ENCODE measurements at regions not wholly inside any gene's neighbourhood (a gene's known extent, or its start where the extent isn't known, plus 50 kb on each side); places are given as distances from the start of the nearest gene placed in this dataset.

DNA sequence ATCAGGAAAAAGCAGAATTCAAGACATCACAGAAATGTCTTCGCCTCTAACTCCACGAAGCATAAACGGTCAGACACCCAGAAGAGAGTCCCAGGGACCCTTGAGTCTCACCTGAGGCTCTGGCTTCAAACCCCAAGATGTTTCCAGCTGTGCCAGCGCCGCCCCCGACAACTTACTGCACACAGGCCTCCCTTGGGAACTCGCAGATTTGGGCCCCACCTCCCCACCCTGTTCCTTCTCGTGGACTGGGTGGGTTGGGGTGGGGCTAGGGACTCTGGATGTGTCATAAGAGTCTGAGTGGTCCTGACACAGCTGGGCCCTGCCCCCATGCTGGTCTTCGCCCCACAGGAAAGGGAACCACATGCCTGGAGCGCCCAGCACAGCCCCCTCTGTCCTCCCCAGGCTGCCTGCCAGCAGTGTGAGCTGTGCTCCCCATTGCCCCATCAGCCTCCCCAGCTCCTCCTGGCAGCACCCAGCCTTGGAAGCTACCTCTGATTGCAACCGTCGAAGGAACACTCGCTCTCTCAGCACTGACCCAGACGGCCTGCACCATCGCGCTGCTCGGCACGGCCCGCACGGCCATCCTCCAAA, 147.5 kb downstream of the CRYBB2 start:
- DNase-seq (ENCODE audit: low read depth) = no peak

DNA sequence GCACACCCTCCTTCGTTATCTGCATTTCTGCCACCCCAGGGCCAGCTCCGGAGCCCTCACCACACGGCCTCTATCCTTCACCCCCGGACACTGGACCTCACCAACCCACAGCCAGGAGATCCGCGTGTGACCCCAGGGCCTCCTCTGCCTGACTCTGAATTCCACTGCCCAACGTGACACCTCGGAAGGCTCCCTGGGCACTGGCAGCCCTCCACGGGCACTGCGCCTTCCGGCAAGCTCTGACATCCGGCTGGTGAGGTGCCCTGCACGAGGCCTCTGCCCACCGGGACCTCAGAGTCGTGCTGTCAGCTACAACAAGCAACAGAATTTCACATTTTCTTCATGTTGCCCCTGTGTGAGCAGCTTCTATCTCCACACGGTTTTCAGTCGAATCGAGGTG, 148.3 kb downstream of the CRYBB2 start:
- no peak for DNase-seq (ENCODE audit: low read depth)

DNA sequence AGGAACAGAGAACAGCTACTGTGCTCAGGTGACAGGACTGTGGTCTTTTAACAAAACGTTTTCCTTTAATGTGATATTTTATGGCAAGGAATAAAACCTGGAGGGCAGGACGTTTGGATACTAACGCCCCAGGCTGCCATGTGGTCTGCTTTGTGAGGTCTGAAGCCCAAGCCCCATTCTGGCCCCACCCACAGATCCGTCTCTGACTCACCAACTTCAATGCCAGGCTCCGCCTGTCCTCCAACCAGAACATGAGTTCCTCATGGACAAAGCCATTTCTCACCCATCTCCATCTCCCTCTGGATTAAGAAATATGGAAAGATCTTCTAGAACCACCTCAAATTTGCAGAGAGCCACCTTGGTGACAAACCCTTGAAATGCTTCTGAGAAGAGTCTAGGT, 148.8 kb downstream of the CRYBB2 start:
- peak; percentile 38 for DNase-seq (ENCODE audit: low read depth)

DNA sequence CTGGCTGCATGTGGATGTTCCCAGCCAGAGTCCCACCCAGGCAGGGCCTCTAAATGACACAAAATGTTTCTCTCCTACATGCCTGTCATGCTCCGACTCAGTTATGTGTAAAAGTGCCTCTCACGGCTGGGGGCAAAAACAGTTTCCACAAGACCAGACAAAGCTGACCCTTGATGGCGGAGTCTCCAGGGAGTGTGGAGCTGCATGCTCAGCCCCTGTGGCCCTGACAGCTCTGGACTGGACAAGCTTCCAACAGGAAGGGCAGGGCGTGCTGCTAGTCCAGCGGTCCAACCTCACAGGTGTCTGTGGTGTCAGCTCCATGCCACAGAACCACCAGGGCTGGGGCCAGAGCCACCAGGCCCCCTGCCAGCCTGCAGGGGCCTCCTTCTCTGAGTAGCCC, 149.6 kb downstream of the CRYBB2 start:
- DNase-seq (ENCODE audit: low read depth) = no peak

DNA sequence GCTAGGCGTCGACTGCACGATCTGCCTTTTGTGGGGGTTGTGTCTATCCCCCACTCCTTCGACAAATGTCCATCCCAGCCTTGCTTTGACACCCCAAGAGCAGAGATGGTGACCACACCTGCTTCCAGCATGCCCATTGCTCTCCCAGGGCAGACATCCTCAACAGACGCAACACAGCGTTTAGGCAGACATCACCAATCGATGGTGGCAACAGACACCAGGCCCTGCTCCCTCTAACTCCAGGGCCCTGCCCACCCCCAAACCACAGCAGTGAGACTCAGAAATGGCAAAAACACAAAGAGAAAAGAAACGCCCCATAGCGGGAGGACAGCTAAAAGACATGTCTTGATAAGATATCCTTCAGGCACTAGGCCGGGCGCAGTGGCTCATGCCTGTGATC, 150.9 kb downstream of the CRYBB2 start:
- no peak for DNase-seq (ENCODE audit: low read depth)

DNA sequence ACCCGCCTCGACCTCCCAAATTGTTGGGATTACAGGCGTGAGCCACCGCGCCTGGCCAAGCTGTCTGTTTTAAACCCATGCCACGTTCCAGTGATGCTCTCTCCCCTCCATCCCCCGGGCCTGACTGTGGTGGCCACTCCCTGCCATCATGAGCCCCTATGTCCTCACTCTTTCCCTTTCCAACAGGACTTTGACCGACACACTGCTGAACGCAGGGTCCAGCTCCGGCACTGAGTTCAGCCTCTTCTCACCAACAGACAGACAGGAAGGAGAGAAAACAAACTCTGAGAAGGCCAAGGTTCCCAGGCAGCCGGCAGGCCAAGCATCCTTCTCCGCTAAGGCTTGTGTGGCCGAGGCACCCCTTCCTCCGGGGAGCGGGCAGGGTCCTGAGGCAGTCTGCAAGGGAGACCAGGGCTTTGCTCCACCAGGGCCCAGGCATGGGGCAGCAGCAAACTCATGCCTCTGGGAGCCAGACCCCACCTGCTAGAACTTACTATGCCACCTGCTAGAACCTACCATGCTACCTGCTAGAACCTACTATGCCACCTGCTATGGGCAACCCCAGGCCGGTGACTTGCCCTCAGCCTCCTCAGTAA, 152.7 kb downstream of the CRYBB2 start:
- DNase-seq (ENCODE audit: low read depth) = no peak

DNA sequence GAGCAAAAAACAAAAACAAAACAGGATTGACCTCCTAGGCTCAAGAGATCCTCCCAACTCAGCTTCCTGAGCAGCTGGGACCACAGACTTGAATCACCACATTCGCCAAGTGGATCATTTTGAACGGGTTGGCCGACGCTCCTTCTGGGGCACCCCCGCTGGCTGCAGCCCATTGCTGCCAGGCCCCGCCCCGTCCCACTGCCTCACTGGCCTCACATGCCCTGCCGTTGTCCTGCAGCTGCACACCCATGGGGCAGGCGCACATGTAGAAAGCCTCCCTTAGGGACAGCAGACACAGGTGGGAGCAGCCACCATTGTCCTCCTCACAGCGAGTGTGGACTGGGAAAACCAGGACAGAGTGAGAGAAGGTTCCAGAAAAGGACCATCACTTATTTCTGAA, 154.5 kb downstream of the CRYBB2 start:
- DNase-seq (ENCODE audit: low read depth) = no peak

DNA sequence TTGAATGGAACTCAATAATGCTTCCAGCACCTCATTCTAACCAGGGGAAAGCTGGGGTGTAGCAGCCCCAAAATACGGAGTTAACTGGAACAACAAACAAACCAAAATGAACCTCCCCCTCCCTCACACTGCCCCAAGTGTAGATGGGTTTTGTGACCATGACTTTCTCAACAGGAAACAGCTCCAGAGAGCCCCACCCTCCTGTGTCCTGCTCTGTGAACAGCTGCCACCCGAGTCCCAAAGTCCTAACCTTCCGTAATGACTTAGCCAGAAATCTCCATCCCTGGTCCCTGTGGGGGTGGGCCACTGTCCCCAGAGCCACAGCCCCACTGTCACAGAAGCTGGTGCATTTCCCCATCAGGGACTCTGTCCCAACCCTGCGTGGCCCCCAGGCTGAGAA, 155.4 kb downstream of the CRYBB2 start:
- DNase-seq (ENCODE audit: low read depth) = no peak

DNA sequence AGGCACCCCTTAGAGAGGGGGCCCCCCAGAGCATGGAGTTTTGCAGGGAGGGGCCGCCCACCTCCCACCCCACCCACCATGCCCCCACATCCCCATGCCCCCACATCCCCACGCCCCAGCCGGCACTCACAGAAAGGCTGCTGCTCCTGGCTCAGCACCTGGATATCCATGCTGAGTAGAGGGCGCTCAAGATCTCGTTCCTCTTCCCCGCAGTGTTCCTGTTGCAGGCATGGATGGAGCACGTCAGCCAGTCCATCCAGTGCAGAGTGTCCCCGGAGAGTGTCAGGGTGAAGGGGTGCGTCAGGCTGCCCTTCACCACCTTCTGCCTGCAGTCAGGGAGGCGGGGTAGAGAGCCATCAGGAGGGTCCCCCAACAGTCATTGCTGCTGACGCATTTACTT, 156.2 kb downstream of the CRYBB2 start:
- DNase-seq (ENCODE audit: low read depth) = no peak

DNA sequence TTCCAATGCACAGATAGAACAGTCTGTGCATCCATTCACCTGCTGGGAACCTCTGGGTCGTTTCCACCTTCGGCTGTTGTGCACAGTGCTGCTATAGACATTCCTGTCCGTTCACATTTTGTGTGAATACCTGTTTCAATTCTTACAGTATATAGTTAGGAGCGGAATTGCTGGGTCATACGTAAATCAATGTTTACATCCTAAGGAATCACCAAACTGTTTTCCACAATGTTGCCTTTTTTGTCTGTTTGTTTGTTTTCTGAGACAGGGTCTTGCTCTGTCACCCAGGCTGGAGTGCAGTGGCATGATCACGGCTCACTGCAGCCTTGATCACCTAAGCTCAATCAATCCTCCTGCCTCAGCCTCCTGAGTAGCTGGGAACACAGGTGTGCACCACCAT, 158.3 kb downstream of the CRYBB2 start:
- DNase-seq (ENCODE audit: low read depth) = no peak

DNA sequence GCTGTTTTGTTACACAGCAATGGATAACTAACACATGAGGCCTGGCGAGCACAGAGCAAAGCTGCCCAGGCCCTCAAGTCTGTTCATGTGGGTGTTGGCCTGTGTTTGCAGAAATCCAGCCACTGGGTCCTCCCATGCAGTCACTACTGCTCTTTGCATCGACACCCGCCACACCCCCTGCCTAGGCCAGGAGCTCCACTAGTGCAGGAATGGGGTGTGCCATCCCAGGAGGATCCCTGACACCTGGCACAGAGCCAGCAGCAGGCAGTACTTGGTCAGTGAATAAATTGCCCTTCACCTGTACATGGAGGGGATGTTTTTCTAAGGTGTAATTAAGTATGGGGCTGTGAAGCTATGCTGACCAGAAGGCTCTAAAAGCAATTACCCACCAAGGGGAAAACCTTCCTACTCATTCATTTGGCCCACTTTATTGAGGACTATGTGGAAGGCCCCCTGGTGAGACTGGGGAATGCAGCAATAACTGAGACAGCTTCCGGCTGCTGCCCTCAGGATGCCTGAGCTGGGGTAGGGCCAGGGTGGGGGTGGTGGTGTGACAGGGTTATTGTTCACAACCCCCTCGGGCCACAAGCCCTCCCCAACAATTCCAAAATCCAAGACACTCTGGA, 160.8 kb downstream of the CRYBB2 start:
- no peak for DNase-seq (ENCODE audit: low read depth)

DNA sequence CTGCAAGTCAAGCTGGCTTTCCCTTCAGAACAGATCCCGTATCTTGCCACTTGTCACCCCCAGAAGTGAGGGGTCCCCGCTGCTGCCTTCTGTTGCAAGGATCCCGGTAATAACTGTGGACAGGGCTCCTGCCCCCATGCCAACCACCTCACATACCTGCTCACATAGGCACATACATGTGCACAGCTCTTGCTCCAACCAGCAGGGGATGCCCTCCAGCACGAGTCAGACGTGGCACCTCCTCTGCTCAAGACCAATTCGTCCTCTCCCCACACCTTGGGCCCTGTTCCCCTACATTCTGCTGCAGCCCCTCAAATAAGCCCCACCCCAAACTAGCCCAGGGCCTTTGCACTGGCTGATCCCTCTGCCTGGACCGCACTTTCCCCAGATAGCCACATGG, 163.3 kb downstream of the CRYBB2 start:
- no peak for DNase-seq (ENCODE audit: low read depth)

DNA sequence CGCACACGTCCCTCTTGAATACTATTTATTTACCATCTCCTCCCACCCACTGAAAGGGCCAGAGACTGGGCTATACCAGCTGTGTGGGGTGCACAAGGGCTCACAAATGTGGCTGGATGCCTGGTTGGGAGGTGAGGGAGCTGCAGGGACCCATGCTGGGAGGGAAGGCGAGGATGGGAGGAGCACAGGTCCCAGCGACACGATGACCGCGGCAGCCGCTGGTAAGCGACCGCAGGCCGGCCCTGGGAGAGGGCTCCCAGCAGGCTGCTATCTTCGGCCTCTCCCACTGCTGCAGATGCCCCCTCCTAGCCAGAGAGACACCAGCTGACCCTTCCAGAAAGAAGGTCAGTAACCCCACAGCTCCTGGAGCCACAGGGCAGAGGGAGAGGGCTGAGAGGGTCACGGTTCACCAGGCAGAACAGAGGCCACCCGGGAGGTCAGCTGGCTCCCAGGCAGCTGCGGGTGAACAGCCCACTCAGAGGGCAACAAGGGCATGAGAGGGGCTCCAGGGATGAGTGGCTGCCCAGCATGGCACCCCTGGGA, 163.9 kb downstream of the CRYBB2 start:
- no peak for DNase-seq (ENCODE audit: low read depth)

DNA sequence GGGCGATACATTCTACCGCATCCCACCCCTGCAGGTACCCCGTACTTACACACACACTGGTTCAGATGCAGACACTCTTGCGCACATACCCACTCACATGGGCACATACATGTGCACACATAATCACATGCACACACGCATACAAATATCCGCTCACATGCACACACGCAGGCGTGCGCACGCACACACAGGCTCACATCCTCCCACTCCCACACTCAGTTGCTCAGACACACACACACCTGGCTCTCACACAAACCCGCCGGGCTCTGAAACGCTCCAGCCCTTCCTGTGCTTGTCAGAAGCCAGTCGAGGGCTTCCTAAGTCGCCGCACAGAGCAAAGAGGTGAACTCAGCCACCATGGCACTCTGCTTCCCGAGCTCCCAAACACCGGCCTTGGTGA, 164.5 kb downstream of the CRYBB2 start:
- DNase-seq (ENCODE audit: low read depth) = no peak

DNA sequence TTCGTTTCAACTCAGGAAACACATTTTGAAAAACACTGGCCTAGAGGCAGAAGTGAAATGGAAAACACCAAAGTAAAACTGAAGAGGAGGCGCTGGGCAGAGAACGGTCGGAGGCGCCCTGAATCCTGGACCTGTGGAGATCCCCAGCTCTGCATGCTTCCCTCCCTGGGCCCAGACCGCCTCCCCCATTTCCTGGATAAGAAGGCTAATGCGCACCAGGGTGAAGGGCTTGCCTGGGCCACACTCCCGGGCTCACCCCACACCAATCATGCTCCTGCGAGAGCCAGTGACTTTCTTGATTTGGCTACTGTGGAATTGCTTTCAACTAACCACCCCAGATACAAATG, 167.1 kb downstream of the CRYBB2 start:
- DNase-seq (ENCODE audit: low read depth) = no peak

DNA sequence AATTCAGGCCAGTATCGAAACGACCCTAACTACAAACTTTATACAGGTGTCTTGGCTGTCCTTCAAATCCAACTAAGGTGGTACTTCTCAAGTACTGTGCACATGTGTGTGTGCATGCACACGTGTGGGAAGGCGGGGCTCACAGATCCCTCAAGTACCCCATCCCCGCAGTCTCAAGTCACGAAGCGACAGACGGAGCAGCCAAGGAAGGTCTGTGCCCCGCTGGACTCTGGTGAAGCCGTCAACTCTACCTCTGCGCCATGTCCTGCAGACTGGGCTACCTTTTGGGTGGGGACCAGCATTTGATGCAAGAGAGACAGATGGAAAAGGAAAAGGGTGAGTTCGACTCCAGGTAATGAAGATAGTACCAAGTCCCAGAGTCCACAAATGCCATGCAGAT, 169.0 kb downstream of the CRYBB2 start:
- DNase-seq (ENCODE audit: low read depth) = no peak

DNA sequence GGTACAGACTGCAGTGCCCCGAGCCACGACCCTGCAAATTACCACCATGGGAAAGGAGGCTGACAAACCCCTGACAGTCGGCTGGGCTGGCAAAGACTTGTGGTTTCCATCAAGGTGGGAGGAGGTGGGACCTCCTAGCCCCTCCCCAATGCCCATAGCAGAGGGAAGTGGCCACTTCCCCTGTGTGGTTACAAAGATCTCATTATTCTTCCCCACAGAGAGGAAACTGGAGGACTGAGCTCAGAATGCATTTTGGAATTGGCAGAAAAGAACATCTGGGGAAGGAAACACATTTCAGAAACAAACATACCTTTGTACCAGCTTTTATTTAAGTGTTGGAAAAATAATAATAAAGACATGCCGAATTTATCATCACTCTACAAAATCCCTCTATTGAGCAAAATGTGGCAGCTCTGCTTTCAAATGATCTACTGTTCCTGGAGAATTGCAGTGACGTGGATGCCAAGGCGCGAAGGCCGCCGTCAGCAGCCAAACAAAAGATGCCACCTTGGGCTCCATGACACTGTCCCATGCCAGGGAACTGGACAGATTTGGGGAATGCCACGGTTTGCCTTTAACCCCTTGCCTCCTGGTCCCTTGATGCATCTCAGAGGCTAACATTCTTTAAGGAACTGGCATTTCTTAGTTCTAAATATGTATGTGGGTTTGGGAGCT, 169.6 kb downstream of the CRYBB2 start:
- DNase-seq (ENCODE audit: low read depth) = no peak

DNA sequence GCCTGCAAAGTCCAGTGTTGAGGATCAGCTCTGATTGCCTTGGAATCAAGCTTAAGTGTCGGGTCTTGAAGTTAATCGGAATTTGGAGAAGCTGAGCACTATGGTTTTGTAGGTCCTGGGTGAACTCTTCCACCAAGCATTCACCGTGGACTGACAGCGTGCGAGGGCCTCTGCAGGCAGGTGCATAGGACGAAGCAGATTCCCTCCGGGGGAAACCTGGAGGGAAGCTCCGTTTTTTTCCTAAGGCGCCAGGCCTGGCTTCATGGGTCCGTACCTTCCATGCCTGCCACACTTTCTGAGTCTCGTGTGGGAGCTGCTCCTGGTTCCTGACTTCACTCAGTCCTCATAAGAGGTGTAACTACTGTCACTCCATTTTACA, 170.1 kb downstream of the CRYBB2 start:
- DNase-seq (ENCODE audit: low read depth) = no peak

DNA sequence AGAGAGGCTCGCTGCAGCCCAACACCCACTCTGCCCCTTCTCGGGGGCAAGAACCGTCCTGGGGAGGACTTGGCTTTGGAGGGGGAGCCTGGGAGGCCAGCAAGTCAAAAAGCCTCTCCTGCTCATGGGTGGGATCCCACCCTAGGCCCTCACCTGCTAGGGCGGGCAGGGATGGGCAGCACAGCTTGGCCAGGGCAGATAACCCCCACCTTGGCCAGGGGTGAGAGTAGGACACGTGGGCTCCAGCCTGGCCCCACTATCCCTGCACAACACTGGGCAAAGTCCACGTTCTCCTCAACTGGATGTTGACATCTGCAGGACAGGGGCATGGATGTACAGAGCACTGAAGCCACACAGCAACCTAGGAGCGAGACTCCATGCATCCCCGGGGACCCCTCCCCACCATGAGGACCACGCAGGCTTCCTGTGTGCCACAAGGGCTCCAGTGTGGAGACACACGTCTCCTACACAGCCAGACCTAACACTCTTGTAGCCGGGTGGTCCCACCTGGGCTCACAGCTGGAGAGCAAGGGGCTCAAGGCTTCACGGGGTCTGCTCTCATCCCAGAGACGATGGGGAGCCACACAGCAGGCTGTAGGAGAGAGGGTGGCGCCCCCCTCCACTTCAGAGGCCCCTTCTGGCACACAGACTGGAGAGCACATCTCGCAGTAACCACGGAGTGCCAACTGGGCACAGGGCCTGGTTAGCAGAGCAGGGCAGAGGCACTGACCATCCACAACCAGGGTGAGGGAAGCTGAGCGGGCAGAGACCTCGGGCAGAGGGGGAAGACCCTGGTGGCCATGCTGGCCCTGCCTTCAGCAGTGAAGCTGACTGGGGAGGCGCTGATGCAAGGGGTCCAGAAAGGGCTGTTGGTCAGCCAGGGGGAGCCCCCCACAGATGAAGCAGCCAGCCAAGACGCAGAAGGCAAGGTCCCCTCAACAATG, 171.1 kb downstream of the CRYBB2 start:
- no peak for DNase-seq (ENCODE audit: low read depth)

DNA sequence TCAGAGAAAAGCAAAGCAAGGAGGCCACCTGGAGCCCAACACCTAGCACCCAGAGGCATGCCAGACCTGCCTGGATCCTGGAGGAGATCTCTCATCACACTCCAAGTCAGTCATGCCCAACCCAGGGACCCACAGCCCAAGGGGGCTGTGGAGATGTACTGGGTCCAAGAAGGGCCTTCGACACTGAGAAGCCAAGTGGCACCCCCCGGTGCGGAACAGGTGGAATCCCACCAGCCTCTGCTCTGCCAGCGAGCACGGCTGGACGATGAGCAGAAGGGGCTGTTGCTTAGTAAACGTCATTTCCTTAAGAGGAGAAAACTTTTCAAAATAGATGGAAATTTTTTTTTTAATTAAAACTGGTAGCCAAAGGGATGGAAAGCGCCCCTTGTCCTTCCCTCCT, 171.9 kb upstream of the GRK3 start:
- no peak for DNase-seq (ENCODE audit: low read depth)

DNA sequence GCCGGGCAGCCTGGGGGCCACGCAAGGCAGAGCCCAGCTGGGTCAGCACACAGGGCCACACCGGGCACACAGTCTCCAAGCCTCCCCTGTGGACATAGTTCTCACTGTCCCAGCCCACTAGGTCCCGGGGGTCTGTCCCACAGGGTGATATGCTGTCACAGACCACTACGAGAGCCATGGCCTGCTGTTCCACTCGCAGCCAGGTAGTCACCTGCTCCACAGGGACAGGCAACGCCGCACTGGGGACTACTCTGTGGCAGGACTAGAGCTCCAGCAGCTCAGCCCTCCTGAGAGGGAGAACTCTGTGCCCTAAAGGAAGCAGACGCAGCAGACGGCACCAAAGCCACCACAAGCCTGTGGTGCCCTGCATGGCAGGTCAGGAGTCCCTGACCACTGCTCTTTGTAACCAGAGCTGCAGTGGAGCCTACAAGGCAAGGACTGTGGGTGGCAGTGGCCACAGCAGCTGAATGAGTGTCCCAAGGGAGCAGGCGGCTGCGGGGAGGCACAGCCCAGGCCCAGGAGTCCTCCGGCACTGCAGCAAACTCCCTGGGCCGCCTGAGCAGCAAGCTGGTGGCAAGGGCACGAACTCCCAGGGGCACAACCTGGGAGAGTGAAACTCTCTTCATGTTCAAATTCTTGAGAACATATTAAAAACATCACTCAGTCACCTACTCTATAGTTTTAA, 171.2 kb upstream of the GRK3 start:
- no peak for DNase-seq (ENCODE audit: low read depth)

Data from renal cortical epithelial cell (primary cell).